HCEC 1CT (cell line): ENCODE measurements at regions not wholly inside any gene's neighbourhood (a gene's known extent, or its start where the extent isn't known, plus 50 kb on each side); places are given as distances from the start of the nearest gene placed in this dataset.
"Not testable (repeated sequence)": the region's sequence is repeated elsewhere in the genome, so short reads cannot be mapped to it uniquely, and the experiment has no call there.

Experiments used
- DNase-seq: peaks from one replicate; pipeline ENCODE4 v3.0.0-alpha.2; 2017

- DNase-seq = no peak
Observed at GRCh38 chr18:78430131-78430758, 549.4 kb upstream of the SALL3 start.

GRCh38 chr18:78431606-78432005, 548.0 kb upstream of the SALL3 start:
- no peak for DNase-seq

- DNase-seq = no peak
Observed at GRCh38 chr18:78433562-78433961, 546.1 kb upstream of the SALL3 start.

GRCh38 chr18:78436110-78436509, 543.5 kb upstream of the SALL3 start:
- no peak for DNase-seq

GRCh38 chr18:78438235-78438634, 541.4 kb upstream of the SALL3 start:
- DNase-seq = not testable (repeated sequence)

GRCh38 chr18:78445880-78446279, 533.7 kb upstream of the SALL3 start:
- DNase-seq = no peak

- no peak for DNase-seq
Observed at GRCh38 chr18:78447211-78447610, 532.4 kb upstream of the SALL3 start.

- DNase-seq = no peak
Observed at GRCh38 chr18:78448106-78448505, 531.5 kb upstream of the SALL3 start.

GRCh38 chr18:78448591-78448990, 531.0 kb upstream of the SALL3 start:
- DNase-seq = no peak

GRCh38 chr18:78454221-78454620, 525.4 kb upstream of the SALL3 start:
- no peak for DNase-seq

GRCh38 chr18:78455386-78455785, 524.2 kb upstream of the SALL3 start:
- DNase-seq = no peak

- no peak for DNase-seq
Observed at GRCh38 chr18:78457011-78457410, 522.6 kb upstream of the SALL3 start.

GRCh38 chr18:78457731-78458130, 521.9 kb upstream of the SALL3 start:
- no peak for DNase-seq

- no peak for DNase-seq
Observed at GRCh38 chr18:78458356-78458755, 521.3 kb upstream of the SALL3 start.

GRCh38 chr18:78459668-78460067, 520.0 kb upstream of the SALL3 start:
- no peak for DNase-seq

- DNase-seq = no peak
Observed at GRCh38 chr18:78460558-78460957, 519.1 kb upstream of the SALL3 start.

GRCh38 chr18:78473563-78473962, 506.1 kb upstream of the SALL3 start:
- no peak for DNase-seq

GRCh38 chr18:78477840-78478239, 501.8 kb upstream of the SALL3 start:
- DNase-seq = no peak

- no peak for DNase-seq
Observed at GRCh38 chr18:78479443-78479842, 500.2 kb upstream of the SALL3 start.

- DNase-seq = no peak
Observed at GRCh38 chr18:78480262-78481054, 499.2 kb upstream of the SALL3 start.

- no peak for DNase-seq
Observed at GRCh38 chr18:78482378-78482777, 497.2 kb upstream of the SALL3 start.

GRCh38 chr18:78487649-78488048, 492.0 kb upstream of the SALL3 start:
- DNase-seq = no peak

- DNase-seq = no peak
Observed at GRCh38 chr18:78492064-78492812, 487.4 kb upstream of the SALL3 start.

- DNase-seq = no peak
Observed at GRCh38 chr18:78492813-78493371, 486.7 kb upstream of the SALL3 start.
